BLaER1 (cell line): ENCODE measurements at regions not wholly inside any gene's neighbourhood (a gene's known extent, or its start where the extent isn't known, plus 50 kb on each side); places are given as distances from the start of the nearest gene placed in this dataset.

Source experiments
- H3K27ac ChIP-seq: shearing (Covaris generic); formaldehyde crosslinking; 2 replicates; pipeline ENCODE4 v1.8.1; 2022
- H3K27me3 ChIP-seq: shearing (Covaris generic); formaldehyde crosslinking; 2 replicates; pipeline ENCODE4 v1.8.1; 2022
- H3K36me3 ChIP-seq: shearing (Covaris generic); formaldehyde crosslinking; 2 replicates; pipeline ENCODE4 v1.8.1; 2022
- H3K4me1 ChIP-seq: shearing (Covaris generic); formaldehyde crosslinking; 2 replicates; pipeline ENCODE4 v1.8.1; 2022
- H3K4me2 ChIP-seq: shearing (Covaris generic); formaldehyde crosslinking; 2 replicates; pipeline ENCODE4 v1.8.1; 2022
- H3K4me3 ChIP-seq: shearing (Covaris generic); formaldehyde crosslinking; 2 replicates; pipeline ENCODE4 v1.8.1; 2022
- H3K9ac ChIP-seq: shearing (Covaris generic); formaldehyde crosslinking; 2 replicates; pipeline ENCODE4 v1.8.1; 2022
- H3K9me3 ChIP-seq: shearing (Covaris generic); formaldehyde crosslinking; 2 replicates; pipeline ENCODE4 v1.8.1; 2022
- H4K20me1 ChIP-seq: shearing (Covaris generic); formaldehyde crosslinking; 2 replicates; pipeline ENCODE4 v1.8.1; 2022
- Cebpa-rat ChIP-seq: shearing (Covaris generic); IDR thresholded peaks from 2 replicates; pipeline ENCODE4 v1.8.1; 2022

DNA sequence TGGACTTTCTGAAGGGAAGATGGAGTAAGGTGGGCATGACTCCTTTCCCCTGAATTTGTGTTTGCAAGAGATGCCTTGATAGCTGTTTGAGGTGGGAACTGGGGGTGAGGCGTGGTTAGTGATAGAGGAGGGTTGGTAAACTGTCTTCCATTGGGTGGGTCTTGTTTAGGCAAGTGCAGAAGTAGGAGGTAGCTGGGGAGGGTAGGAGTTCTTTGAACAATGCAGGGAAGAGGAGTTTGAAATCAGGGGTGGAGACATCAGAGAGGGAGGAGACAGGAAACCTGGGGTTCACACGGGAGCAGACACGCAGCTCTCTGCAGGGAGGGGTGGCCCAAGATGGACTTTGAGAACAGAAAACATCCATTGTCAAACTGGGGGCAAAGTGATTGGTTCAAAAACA is 267.1 kb downstream of the TSN start:
- Histone ChIP-seq H3K4me3 (no peak overlapping the region), H3K27ac (no peak overlapping the region), H3K9me3 (no peaks in the 10 kb centered on the region; the same call in 1 of the 2 replicates), H3K36me3 (no peaks in the 10 kb centered on the region), H3K4me2 (peak overlapping the region; percentile 15; the same call in 1 of the 2 replicates), H4K20me1 (no peaks in the 10 kb centered on the region), H3K27me3 (no peaks in the 10 kb centered on the region), H3K4me1 (peaks cover 24% of the 10 kb centered on the region), H3K9ac (no peak overlapping the region)
- TF ChIP-seq Cebpa-rat = no peak

GRCh38 chr2:122023059-122023864 is 267.8 kb downstream of the TSN start:
- H3K4me3 ChIP-seq = no peak overlapping the region
- no peak for TF ChIP-seq Cebpa-rat
- H3K9me3 ChIP-seq = no peaks in the 10 kb centered on the region; the same call in 1 of the 2 replicates
- H3K9ac ChIP-seq = no peak overlapping the region
- H3K4me2 ChIP-seq = peak overlapping the region; percentile 15; the same call in 1 of the 2 replicates
- H3K4me1 ChIP-seq = peaks cover 24% of the 10 kb centered on the region
- no peaks in the 10 kb centered on the region for H3K36me3 ChIP-seq
- H4K20me1 ChIP-seq = no peaks in the 10 kb centered on the region
- H3K27me3 ChIP-seq = no peaks in the 10 kb centered on the region
- no peak overlapping the region for H3K27ac ChIP-seq

DNA sequence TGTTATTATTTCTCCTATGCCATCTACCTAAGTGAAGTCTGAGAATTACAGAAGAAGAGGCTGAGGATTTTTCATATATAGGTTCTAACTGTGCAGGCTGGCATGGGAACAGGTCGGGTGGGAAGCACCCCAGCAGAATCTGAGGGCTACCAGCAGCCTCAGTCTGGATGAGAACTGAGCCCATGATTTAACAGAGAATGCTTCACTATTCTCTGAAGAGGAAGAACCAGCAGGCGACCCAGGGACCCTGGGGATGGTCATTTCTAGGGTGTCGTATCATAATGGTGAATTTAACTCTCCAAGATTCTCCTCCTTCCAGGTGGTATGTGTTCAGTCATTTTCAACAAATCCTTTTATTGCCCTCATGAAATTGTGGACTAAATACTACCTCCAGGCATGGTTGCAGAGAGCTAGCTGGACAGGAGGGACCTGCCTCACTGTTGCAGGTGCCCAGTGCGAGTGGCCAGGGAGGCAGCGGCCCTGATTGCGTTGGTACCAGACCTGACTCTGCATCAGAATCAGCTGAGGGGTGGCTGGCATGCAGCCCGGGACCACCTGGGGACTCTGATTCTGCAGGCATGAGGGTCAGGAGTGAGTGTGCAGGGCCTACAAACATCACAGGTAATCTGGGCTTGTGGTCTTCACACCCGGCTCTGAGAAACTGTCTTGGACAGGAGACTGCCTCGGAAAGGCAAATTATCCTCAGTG is 272.2 kb downstream of the TSN start:
- no peak for TF ChIP-seq Cebpa-rat
- Histone ChIP-seq H3K4me2 (no peak overlapping the region), H3K27me3 (no peaks in the 10 kb centered on the region), H3K27ac (no peak overlapping the region), H3K4me3 (no peak overlapping the region), H3K36me3 (no peaks in the 10 kb centered on the region), H3K9ac (no peak overlapping the region), H3K4me1 (peaks cover 29% of the 10 kb centered on the region), H3K9me3 (0 out of 2 replicates have a peak, but pooled peaks cover 3% of the 10 kb centered on the region), H4K20me1 (no peaks in the 10 kb centered on the region)

- Histone ChIP-seq H3K27ac (no peak overlapping the region), H3K36me3 (no peaks in the 10 kb centered on the region), H3K4me1 (peaks cover 29% of the 10 kb centered on the region), H3K4me2 (no peak overlapping the region), H3K4me3 (no peak overlapping the region), H3K9me3 (0 out of 2 replicates have a peak, but pooled peaks cover 3% of the 10 kb centered on the region), H3K27me3 (no peaks in the 10 kb centered on the region), H3K9ac (no peak overlapping the region), H4K20me1 (no peaks in the 10 kb centered on the region)
- no peak for TF ChIP-seq Cebpa-rat
These were observed 273.1 kb downstream of the TSN start for GRCh38 chr2:122028371-122029100.

DNA sequence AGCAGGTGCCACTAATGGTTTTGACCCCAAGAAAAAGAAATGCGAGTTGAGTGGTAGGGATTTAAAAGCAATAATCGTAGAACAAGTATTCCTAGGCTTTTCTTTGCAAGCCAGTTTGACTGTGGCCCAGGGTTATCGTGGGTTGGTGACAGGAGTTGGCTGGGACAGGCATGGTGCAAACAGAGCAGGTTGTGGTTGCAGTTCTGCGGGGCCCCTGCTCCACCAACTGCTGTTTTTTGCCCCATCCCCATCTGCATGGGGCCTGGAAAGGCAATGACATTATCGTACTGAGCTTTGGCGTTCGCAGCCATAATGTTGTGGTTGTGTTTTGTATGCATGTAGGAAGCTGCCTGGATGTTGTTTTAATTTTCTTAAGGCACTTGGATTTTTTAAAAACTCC is 274.0 kb downstream of the TSN start:
- H3K4me1 ChIP-seq = peaks cover 35% of the 10 kb centered on the region
- 0 out of 2 replicates have a peak, but pooled peaks cover 3% of the 10 kb centered on the region for H3K9me3 ChIP-seq
- no peak overlapping the region for H3K4me2 ChIP-seq
- H3K27me3 ChIP-seq = no peaks in the 10 kb centered on the region
- H3K36me3 ChIP-seq = no peaks in the 10 kb centered on the region
- no peak overlapping the region for H3K4me3 ChIP-seq
- H3K27ac ChIP-seq = no peak overlapping the region
- TF ChIP-seq Cebpa-rat = no peak
- H3K9ac ChIP-seq = no peak overlapping the region
- no peaks in the 10 kb centered on the region for H4K20me1 ChIP-seq

DNA sequence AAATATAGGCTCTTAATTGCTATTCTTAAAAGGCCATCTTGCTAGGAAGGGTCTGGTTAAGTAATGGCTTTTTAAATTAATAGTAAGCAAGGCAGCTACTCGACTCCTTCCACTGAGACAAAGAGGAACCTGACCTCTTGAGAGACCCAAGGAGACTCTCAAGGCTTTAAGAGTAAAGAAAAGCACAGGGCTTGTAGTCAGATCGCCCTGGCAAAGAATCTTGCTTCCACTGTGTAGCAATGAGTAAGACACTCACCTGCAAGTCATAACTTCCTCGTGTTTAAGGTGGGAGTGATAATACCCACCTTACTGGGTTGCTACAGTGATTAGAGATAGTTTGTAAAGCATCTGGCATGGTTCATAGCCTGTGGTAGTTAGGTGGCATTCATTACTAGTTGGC is 274.5 kb downstream of the TSN start:
- TF ChIP-seq Cebpa-rat = no peak
- no peak overlapping the region for H3K9ac ChIP-seq
- no peaks in the 10 kb centered on the region for H4K20me1 ChIP-seq
- 0 out of 2 replicates have a peak, but pooled peaks cover 3% of the 10 kb centered on the region for H3K9me3 ChIP-seq
- peaks cover 40% of the 10 kb centered on the region for H3K4me1 ChIP-seq
- no peak overlapping the region for H3K27ac ChIP-seq
- no peak overlapping the region for H3K4me3 ChIP-seq
- H3K36me3 ChIP-seq = no peaks in the 10 kb centered on the region
- H3K27me3 ChIP-seq = no peaks in the 10 kb centered on the region
- no peak overlapping the region for H3K4me2 ChIP-seq

- Histone ChIP-seq H3K4me2 (peak overlapping the region; percentile 64), H3K27ac (peak overlapping the region; percentile 16), H3K4me1 (peaks cover 48% of the 10 kb centered on the region), H3K9me3 (0 out of 2 replicates have a peak, but pooled peaks cover 3% of the 10 kb centered on the region), H4K20me1 (no peaks in the 10 kb centered on the region), H3K9ac (peak overlapping the region; percentile 5; the same call in 1 of the 2 replicates), H3K4me3 (no peak overlapping the region), H3K27me3 (no peaks in the 10 kb centered on the region), H3K36me3 (no peaks in the 10 kb centered on the region)
- TF ChIP-seq Cebpa-rat = no peak
These were observed 276.3 kb downstream of the TSN start for GRCh38 chr2:122031544-122032263.

GRCh38 chr2:122032264-122032645 is 276.8 kb downstream of the TSN start:
- Histone ChIP-seq H3K4me2 (peak overlapping the region; percentile 64), H3K9me3 (0 out of 2 replicates have a peak, but pooled peaks cover 3% of the 10 kb centered on the region), H3K4me3 (no peak overlapping the region), H3K36me3 (no peaks in the 10 kb centered on the region), H3K9ac (peak overlapping the region; percentile 5; the same call in 1 of the 2 replicates), H3K27ac (peak overlapping the region; percentile 16; the same call in 1 of the 2 replicates), H4K20me1 (no peaks in the 10 kb centered on the region), H3K27me3 (no peaks in the 10 kb centered on the region), H3K4me1 (peaks cover 48% of the 10 kb centered on the region)
- no peak for TF ChIP-seq Cebpa-rat

GRCh38 chr2:122033778-122034177 is 278.3 kb downstream of the TSN start:
- no peaks in the 10 kb centered on the region for H3K27me3 ChIP-seq
- H3K4me2 ChIP-seq = peak overlapping the region; percentile 64
- H3K4me1 ChIP-seq = peaks cover 48% of the 10 kb centered on the region
- H3K4me3 ChIP-seq = no peak overlapping the region
- H3K9me3 ChIP-seq = 0 out of 2 replicates have a peak, but pooled peaks cover 3% of the 10 kb centered on the region
- no peak for TF ChIP-seq Cebpa-rat
- no peak overlapping the region for H3K27ac ChIP-seq
- no peaks in the 10 kb centered on the region for H3K36me3 ChIP-seq
- H4K20me1 ChIP-seq = no peaks in the 10 kb centered on the region
- no peak overlapping the region for H3K9ac ChIP-seq
